Activated CD4-positive, alpha-beta memory T cell treated with anti-CD3 and anti-CD28 coated beads for 36 hours (primary cell): ENCODE measurements at regions not wholly inside any gene's neighbourhood (a gene's known extent, or its start where the extent isn't known, plus 50 kb on each side); places are given as distances from the start of the nearest gene placed in this dataset.

Experiments used
- CTCF ChIA-PET: fragments of 350-600 bp; sonication (Branson Sonifier 250); formaldehyde crosslinking; loops from one replicate; lab custom pipeline; 2021; ENCODE audit warnings: antibody characterized with exemption, inconsistent platforms; lab: Charles Lee
- POLR2A ChIA-PET: fragments of 350-600 bp; sonication (Branson Sonifier 250); formaldehyde crosslinking; loops from one replicate; lab custom pipeline; 2021; ENCODE audit warnings: antibody characterized with exemption; lab: Charles Lee
- DNase-seq: peaks from one replicate; pipeline ENCODE4 v3.0.0-alpha.2; 2020
- H3K27ac Mint-ChIP-seq: one replicate; pipeline ENCODE4 v1.8.0; 2021; ENCODE audit warnings: mixed read lengths
- H3K27me3 Mint-ChIP-seq: one replicate; pipeline ENCODE4 v1.8.0; 2021; ENCODE audit warnings: mixed read lengths
- H3K36me3 Mint-ChIP-seq: one replicate; pipeline ENCODE4 v1.8.0; 2021; ENCODE audit warnings: mixed read lengths
- H3K4me1 Mint-ChIP-seq: one replicate; pipeline ENCODE4 v1.8.0; 2021; ENCODE audit warnings: low read depth, mixed read lengths
- H3K4me3 Mint-ChIP-seq: one replicate; pipeline ENCODE4 v1.8.0; 2021; ENCODE audit warnings: mild to moderate bottlenecking, mixed read lengths
- H3K9me3 Mint-ChIP-seq: one replicate; pipeline ENCODE4 v1.8.0; 2021; ENCODE audit warnings: mixed read lengths
- intact Hi-C: fragments of 100-400 bp; cut with micrococcal nuclease; formaldehyde crosslinking; loops from one replicate; pipeline ENCODE4 v1.15.1; 2023

- intact Hi-C loops, result loop anchor here (5.0 to 10.0 kb wide), 2 partner anchors 261 to 464 kb away; partner anchors contain the start of gene UBC
- ChIA-PET CTCF (interaction anchor here (1.6 kb wide), 1 partner anchor 320 kb away, joined by 4 read pairs; no protein-coding TSS in a partner anchor), POLR2A (no interaction called here)
- no peak overlapping the region for H3K27ac Mint-ChIP-seq
- H3K4me3 Mint-ChIP-seq, result no peak overlapping the region
- H3K4me1 Mint-ChIP-seq, result peaks cover 36% of the 10 kb centered on the region
- DNase-seq, result no peak
- H3K36me3 Mint-ChIP-seq, result peaks cover 10% of the 10 kb centered on the region
- H3K27me3 Mint-ChIP-seq, result no peaks in the 10 kb centered on the region
- H3K9me3 Mint-ChIP-seq, result no peaks in the 10 kb centered on the region
These were observed 116.4 kb downstream of the NCOR2 start for GRCh38 chr12:124451016-124451415.

- ChIA-PET CTCF (interaction anchor here (1.4 to 1.6 kb wide), 2 partner anchors 19 to 321 kb away, joined by 4 read pairs; no protein-coding TSS in a partner anchor), POLR2A (no interaction called here)
- intact Hi-C loops, result loop anchor here (5.0 to 10.0 kb wide), 2 partner anchors 262 to 464 kb away; partner anchors contain the start of gene UBC
- peaks cover 35% of the 10 kb centered on the region for H3K4me1 Mint-ChIP-seq
- no peak overlapping the region for H3K27ac Mint-ChIP-seq
- H3K4me3 Mint-ChIP-seq, result no peak overlapping the region
- peaks cover 10% of the 10 kb centered on the region for H3K36me3 Mint-ChIP-seq
- no peak for DNase-seq
- no peaks in the 10 kb centered on the region for H3K9me3 Mint-ChIP-seq
- H3K27me3 Mint-ChIP-seq, result no peaks in the 10 kb centered on the region
These were observed 117.0 kb downstream of the NCOR2 start for GRCh38 chr12:124450376-124450750.

GRCh38 chr12:124449623-124450375, 117.6 kb downstream of the NCOR2 start:
- ChIA-PET POLR2A (no interaction called here), CTCF (interaction anchor here (1.1 to 1.6 kb wide), 3 partner anchors 17 to 321 kb away, joined by 3 to 4 read pairs (median 4); no protein-coding TSS in a partner anchor)
- Mint-ChIP-seq H3K27ac (no peak overlapping the region), H3K9me3 (no peaks in the 10 kb centered on the region), H3K36me3 (peaks cover 7% of the 10 kb centered on the region), H3K4me1 (peaks cover 31% of the 10 kb centered on the region), H3K4me3 (no peak overlapping the region), H3K27me3 (no peaks in the 10 kb centered on the region)
- intact Hi-C loops, result loop anchor here (5.0 to 10.0 kb wide), 2 partner anchors 263 to 465 kb away; partner anchors contain the start of gene UBC
- no peak for DNase-seq

GRCh38 chr12:124448955-124449622, 118.3 kb downstream of the NCOR2 start:
- Mint-ChIP-seq H3K27me3 (no peaks in the 10 kb centered on the region), H3K36me3 (peaks cover 7% of the 10 kb centered on the region), H3K4me3 (no peak overlapping the region), H3K4me1 (peaks cover 25% of the 10 kb centered on the region), H3K27ac (no peak overlapping the region), H3K9me3 (no peaks in the 10 kb centered on the region)
- POLR2A ChIA-PET, result no interaction called here
- intact Hi-C loops, result no loop called here
- CTCF ChIA-PET, result interaction anchor here (1.1 to 1.6 kb wide), 3 partner anchors 17 to 322 kb away, joined by 3 to 4 read pairs (median 4); no protein-coding TSS in a partner anchor
- DNase-seq, result no peak

- no peak for DNase-seq
- ChIA-PET POLR2A (no interaction called here), CTCF (interaction anchor here (1.1 kb wide), 1 partner anchor 18 kb away, joined by 3 read pairs; no protein-coding TSS in a partner anchor)
- no peaks in the 10 kb centered on the region for H3K9me3 Mint-ChIP-seq
- peaks cover 18% of the 10 kb centered on the region for H3K4me1 Mint-ChIP-seq
- intact Hi-C loops, result no loop called here
- no peak overlapping the region for H3K27ac Mint-ChIP-seq
- no peaks in the 10 kb centered on the region for H3K27me3 Mint-ChIP-seq
- H3K4me3 Mint-ChIP-seq, result no peak overlapping the region
- peaks cover 10% of the 10 kb centered on the region for H3K36me3 Mint-ChIP-seq
These were observed 119.0 kb downstream of the NCOR2 start for GRCh38 chr12:124448241-124448954.

- DNase-seq, result no peak
- Mint-ChIP-seq H3K9me3 (no peaks in the 10 kb centered on the region), H3K27ac (no peak overlapping the region), H3K36me3 (peaks cover 15% of the 10 kb centered on the region), H3K27me3 (no peaks in the 10 kb centered on the region), H3K4me3 (no peak overlapping the region), H3K4me1 (peaks cover 10% of the 10 kb centered on the region)
- intact Hi-C loops, result no loop called here
- ChIA-PET CTCF (no interaction called here), POLR2A (no interaction called here)
These were observed 121.0 kb downstream of the NCOR2 start for GRCh38 chr12:124446364-124446763.

GRCh38 chr12:124445826-124446225, 121.6 kb downstream of the NCOR2 start:
- Mint-ChIP-seq H3K4me3 (no peak overlapping the region), H3K36me3 (peaks cover 15% of the 10 kb centered on the region), H3K9me3 (no peaks in the 10 kb centered on the region), H3K27ac (no peak overlapping the region), H3K27me3 (no peaks in the 10 kb centered on the region), H3K4me1 (peaks cover 5% of the 10 kb centered on the region)
- ChIA-PET CTCF (no interaction called here), POLR2A (no interaction called here)
- intact Hi-C loops, result no loop called here
- DNase-seq, result no peak

- no peak overlapping the region for H3K27ac Mint-ChIP-seq
- peaks cover 15% of the 10 kb centered on the region for H3K36me3 Mint-ChIP-seq
- H3K9me3 Mint-ChIP-seq, result no peaks in the 10 kb centered on the region
- no peaks in the 10 kb centered on the region for H3K27me3 Mint-ChIP-seq
- CTCF ChIA-PET, result no interaction called here
- intact Hi-C loops, result no loop called here
- no peaks in the 10 kb centered on the region for H3K4me1 Mint-ChIP-seq
- POLR2A ChIA-PET, result no interaction called here
- H3K4me3 Mint-ChIP-seq, result no peak overlapping the region
- DNase-seq, result no peak
These were observed 122.2 kb downstream of the NCOR2 start for GRCh38 chr12:124445121-124445718.

GRCh38 chr12:124443931-124444712, 123.3 kb downstream of the NCOR2 start:
- Mint-ChIP-seq H3K27me3 (no peaks in the 10 kb centered on the region), H3K27ac (no peak overlapping the region), H3K9me3 (no peaks in the 10 kb centered on the region), H3K36me3 (peaks cover 13% of the 10 kb centered on the region), H3K4me1 (no peaks in the 10 kb centered on the region), H3K4me3 (no peak overlapping the region)
- DNase-seq, result no peak
- intact Hi-C loops, result no loop called here
- ChIA-PET POLR2A (no interaction called here), CTCF (no interaction called here)

GRCh38 chr12:124442772-124443445, 124.5 kb downstream of the NCOR2 start:
- ChIA-PET POLR2A (no interaction called here), CTCF (no interaction called here)
- no peak overlapping the region for H3K27ac Mint-ChIP-seq
- intact Hi-C loops, result no loop called here
- no peaks in the 10 kb centered on the region for H3K9me3 Mint-ChIP-seq
- no peaks in the 10 kb centered on the region for H3K4me1 Mint-ChIP-seq
- H3K4me3 Mint-ChIP-seq, result no peak overlapping the region
- no peaks in the 10 kb centered on the region for H3K27me3 Mint-ChIP-seq
- DNase-seq, result no peak
- H3K36me3 Mint-ChIP-seq, result peaks cover 8% of the 10 kb centered on the region

- H3K27me3 Mint-ChIP-seq, result no peaks in the 10 kb centered on the region
These were observed 125.1 kb downstream of the NCOR2 start for GRCh38 chr12:124442281-124442680.

More at GRCh38 chr12:124442281-124442680, 125.1 kb downstream of the NCOR2 start:
- intact Hi-C loops, result no loop called here
- ChIA-PET POLR2A (no interaction called here), CTCF (no interaction called here)
- Mint-ChIP-seq H3K27ac (no peak overlapping the region), H3K36me3 (peaks cover 11% of the 10 kb centered on the region), H3K9me3 (no peaks in the 10 kb centered on the region), H3K4me3 (no peak overlapping the region), H3K4me1 (no peaks in the 10 kb centered on the region)
- DNase-seq, result no peak
